ENCODE measurements at regions not wholly inside any gene's neighbourhood (a gene's known extent, or its start where the extent isn't known, plus 50 kb on each side); places are given as distances from the start of the nearest gene placed in this dataset.

DNA sequence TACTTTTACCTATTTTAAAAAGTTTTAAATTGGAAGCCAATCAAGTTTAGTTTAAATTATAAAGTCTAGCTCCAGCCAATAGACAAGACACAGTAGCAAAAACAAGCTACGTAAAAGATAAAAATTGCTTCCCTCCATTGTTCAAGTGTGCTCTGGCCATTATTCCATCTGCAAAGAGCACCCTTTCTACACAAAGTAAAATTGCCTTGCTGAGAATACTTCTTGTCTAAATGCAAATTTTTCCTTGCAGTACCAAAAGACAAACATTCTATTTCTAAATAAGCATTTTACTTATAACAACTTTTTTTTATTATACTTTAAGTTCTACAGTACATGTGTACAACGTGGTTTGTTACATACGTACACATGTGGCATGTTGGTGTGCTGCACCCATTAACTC lies 75.9 kb upstream of the ZNF746 start:
- TF ChIP-seq FOXP2 (optimal IDR thresholded peaks at IDR 0.05; ENCODE audit: borderline replicate concordance, extremely low read depth, extremely low read length, insufficient read depth) (no peak), POLR2AphosphoS5 (IDR thresholded peaks at IDR 0.05; ENCODE audit: low read depth, low read length) (no peak), SIN3A (IDR thresholded peaks at IDR 0.05; ENCODE audit: borderline replicate concordance, insufficient read depth, low read length) (no peak), TAF1 (IDR thresholded peaks at IDR 0.05; ENCODE audit: borderline replicate concordance, insufficient read depth, low read length) (no peak)
- TF ChIP-seq, protein P1, sequence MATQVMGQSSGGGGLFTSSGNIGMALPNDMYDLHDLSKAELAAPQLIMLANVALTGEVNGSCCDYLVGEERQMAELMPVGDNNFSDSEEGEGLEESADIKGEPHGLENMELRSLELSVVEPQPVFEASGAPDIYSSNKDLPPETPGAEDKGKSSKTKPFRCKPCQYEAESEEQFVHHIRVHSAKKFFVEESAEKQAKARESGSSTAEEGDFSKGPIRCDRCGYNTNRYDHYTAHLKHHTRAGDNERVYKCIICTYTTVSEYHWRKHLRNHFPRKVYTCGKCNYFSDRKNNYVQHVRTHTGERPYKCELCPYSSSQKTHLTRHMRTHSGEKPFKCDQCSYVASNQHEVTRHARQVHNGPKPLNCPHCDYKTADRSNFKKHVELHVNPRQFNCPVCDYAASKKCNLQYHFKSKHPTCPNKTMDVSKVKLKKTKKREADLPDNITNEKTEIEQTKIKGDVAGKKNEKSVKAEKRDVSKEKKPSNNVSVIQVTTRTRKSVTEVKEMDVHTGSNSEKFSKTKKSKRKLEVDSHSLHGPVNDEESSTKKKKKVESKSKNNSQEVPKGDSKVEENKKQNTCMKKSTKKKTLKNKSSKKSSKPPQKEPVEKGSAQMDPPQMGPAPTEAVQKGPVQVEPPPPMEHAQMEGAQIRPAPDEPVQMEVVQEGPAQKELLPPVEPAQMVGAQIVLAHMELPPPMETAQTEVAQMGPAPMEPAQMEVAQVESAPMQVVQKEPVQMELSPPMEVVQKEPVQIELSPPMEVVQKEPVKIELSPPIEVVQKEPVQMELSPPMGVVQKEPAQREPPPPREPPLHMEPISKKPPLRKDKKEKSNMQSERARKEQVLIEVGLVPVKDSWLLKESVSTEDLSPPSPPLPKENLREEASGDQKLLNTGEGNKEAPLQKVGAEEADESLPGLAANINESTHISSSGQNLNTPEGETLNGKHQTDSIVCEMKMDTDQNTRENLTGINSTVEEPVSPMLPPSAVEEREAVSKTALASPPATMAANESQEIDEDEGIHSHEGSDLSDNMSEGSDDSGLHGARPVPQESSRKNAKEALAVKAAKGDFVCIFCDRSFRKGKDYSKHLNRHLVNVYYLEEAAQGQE (IDR thresholded peaks at IDR 0.05; ENCODE audit: insufficient read depth in 1 of 2, low read depth in 2 of 2, low read length in 2 of 2): no peak

DNA sequence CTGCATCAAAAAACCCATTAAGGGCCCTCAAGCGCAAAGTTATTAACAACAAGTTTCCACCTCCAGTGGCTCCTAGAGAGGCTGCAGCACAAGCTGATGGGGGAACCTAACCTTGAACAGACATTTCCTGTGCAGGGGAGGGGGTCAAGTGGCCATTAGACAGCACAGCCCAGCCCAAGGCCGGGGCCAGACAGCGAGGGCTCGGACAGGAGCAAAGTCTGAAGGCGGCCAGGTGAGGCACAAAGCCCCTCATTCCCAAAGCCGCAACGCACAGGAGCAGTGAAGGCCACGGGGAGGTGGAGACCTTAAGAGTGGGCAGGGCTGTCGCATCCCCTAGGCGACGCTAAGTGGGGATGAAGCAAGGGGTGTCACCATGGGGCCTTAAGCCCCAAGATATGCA lies 73.2 kb upstream of the ZNF746 start:
- TF ChIP-seq POLR2AphosphoS5 (IDR thresholded peaks at IDR 0.05; ENCODE audit: low read depth, low read length): no peak

DNA sequence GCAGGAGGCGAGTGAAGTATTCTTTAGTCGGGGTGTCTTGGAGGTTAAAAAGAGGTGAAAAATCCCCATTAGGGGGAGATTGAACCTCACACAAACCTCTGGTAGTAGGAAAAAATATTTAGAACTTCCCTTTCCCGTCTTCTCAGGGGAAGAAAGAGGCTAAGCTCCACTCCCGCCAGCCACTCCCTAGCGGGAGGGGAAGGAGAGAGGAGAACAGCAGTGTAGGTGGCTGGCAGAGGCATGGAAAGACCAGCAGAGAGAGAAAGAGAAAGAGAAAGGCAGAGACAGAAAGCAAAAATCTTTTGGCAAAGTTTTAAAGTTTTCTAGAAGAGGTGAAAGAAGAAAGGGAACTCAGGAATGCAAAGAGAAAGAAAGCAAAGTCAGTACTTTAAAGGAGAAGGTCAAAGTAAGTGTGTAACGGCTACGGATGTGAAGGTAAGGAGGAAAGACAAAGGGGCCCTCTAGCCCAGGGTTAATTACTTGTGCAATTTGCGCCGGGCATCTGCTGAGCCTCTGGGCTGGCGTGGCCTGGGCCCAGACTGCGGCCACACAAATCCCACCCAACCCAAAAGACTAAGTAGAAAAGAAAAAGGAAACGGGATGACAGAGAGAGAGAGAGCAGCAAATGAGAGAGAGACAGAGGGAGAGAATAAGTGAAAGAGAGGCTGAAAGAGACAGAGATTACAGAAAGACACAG lies 72.3 kb upstream of the ZNF746 start:
- no peak for TF ChIP-seq TAF1 (IDR thresholded peaks at IDR 0.05; ENCODE audit: borderline replicate concordance, insufficient read depth, low read length)
- no peak for TF ChIP-seq SIN3A (IDR thresholded peaks at IDR 0.05; ENCODE audit: borderline replicate concordance, insufficient read depth, low read length)
- TF ChIP-seq, protein P1 (IDR thresholded peaks at IDR 0.05; ENCODE audit: insufficient read depth in 1 of 2, low read depth in 2 of 2, low read length in 2 of 2): no peak
- TF ChIP-seq POLR2AphosphoS5 (IDR thresholded peaks at IDR 0.05; ENCODE audit: low read depth, low read length): no peak
- TF ChIP-seq FOXP2 (optimal IDR thresholded peaks at IDR 0.05; ENCODE audit: borderline replicate concordance, extremely low read depth, extremely low read length, insufficient read depth): no peak

DNA sequence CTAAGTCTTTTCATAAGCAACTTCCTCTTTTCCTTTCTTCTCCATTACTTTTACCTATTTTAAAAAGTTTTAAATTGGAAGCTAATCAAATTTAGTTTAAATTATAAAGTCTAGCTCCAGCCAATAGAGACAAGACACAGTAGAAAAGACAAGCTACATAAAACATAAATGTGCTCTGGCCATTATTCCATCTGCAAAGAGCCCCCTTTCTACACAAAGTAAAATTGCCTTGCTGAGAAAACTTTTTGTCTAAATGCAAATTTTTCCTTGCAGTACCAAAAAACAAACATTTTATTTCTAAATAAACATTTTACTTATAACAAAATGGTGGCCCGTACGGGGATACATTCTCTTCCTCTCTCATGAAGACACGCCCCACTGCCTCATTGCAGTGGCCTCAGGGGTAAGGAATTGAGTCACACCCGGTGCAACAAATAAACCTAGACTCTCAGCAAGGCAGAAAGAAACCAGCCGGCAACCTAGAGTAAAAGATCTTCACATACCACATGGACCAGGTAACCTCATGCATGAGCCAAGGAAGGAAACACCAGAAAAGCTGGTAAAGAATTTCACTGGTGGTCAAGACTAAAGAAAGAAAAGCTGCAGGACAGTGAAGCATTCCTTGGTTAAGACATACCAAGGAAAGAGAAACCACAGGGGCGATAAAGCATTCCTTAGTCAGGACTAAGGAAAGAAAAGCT lies 71.6 kb upstream of the ZNF746 start:
- TF ChIP-seq SIN3A (IDR thresholded peaks at IDR 0.05; ENCODE audit: borderline replicate concordance, insufficient read depth, low read length): no peak
- TF ChIP-seq FOXP2 (optimal IDR thresholded peaks at IDR 0.05; ENCODE audit: borderline replicate concordance, extremely low read depth, extremely low read length, insufficient read depth): no peak
- no peak for TF ChIP-seq TAF1 (IDR thresholded peaks at IDR 0.05; ENCODE audit: borderline replicate concordance, insufficient read depth, low read length)
- TF ChIP-seq, protein P1 (IDR thresholded peaks at IDR 0.05; ENCODE audit: insufficient read depth in 1 of 2, low read depth in 2 of 2, low read length in 2 of 2): no peak
- TF ChIP-seq POLR2AphosphoS5 (IDR thresholded peaks at IDR 0.05; ENCODE audit: low read depth, low read length): no peak

DNA sequence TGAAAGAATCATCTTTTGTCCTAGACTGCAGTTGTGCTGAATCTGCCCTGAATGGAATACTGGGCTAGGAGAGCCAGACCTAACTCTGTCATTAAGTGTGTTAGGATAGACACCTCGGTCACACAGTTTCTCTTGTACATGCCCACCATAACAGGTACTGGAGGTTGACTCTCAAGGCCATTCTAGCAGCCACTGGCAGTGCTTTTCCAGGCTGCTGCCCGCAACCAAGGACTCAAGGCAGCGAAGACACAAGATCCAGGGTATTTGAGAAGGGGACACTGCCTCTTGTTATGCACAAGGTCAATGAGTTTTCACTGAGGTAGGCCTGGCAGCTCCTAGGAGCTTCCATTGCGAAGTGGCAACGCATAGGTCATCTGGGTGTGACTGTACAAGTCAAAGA lies 70.6 kb upstream of the ZNF746 start:
- no peak for TF ChIP-seq TAF1 (IDR thresholded peaks at IDR 0.05; ENCODE audit: borderline replicate concordance, insufficient read depth, low read length)
- no peak for TF ChIP-seq SIN3A (IDR thresholded peaks at IDR 0.05; ENCODE audit: borderline replicate concordance, insufficient read depth, low read length)
- TF ChIP-seq FOXP2 (optimal IDR thresholded peaks at IDR 0.05; ENCODE audit: borderline replicate concordance, extremely low read depth, extremely low read length, insufficient read depth): no peak
- TF ChIP-seq POLR2AphosphoS5 (IDR thresholded peaks at IDR 0.05; ENCODE audit: low read depth, low read length): no peak
- TF ChIP-seq, protein P1 (IDR thresholded peaks at IDR 0.05; ENCODE audit: insufficient read depth in 1 of 2, low read depth in 2 of 2, low read length in 2 of 2): no peak

Measured in PFSK-1 (cell line).